Stimulated activated effector memory CD8-positive, alpha-beta T cell treated with anti-CD3 and anti-CD28 coated beads, Interleukin-12 subunit alpha, Interleukin-12 subunit beta, amount 100 ng/mL, for 72 hours (primary cell): ENCODE measurements at regions not wholly inside any gene's neighbourhood (a gene's known extent, or its start where the extent isn't known, plus 50 kb on each side); places are given as distances from the start of the nearest gene placed in this dataset.
A peak's percentile ranks its signal among the peaks of the same experiment; 100 is the strongest.
"Not testable (repeated sequence)": the region's sequence is repeated elsewhere in the genome, so short reads cannot be mapped to it uniquely, and the experiment has no call there.

ENCODE experiments used
- ATAC-seq: fragments of 150-1000 bp; cut with Tn5 transposase; 2 replicates; pipeline ENCODE4 v1.10.0; 2021
- DNase-seq, 2 donors: peaks; one replicate each; pipeline ENCODE4 v3.0.0; 2021 to 2022; ENCODE audit warnings: low spot score in 2 of 2
- H3K27ac Mint-ChIP-seq: one replicate; pipeline ENCODE4 v1.8.0; 2022; ENCODE audit warnings: mild to moderate bottlenecking, mixed read lengths
- H3K36me3 Mint-ChIP-seq: one replicate; pipeline ENCODE4 v1.8.0; 2022; ENCODE audit warnings: mild to moderate bottlenecking, mixed read lengths
- H3K4me1 Mint-ChIP-seq: one replicate; pipeline ENCODE4 v1.8.0; 2022; ENCODE audit warnings: mixed read lengths
- H3K4me3 Mint-ChIP-seq: one replicate; pipeline ENCODE4 v1.8.0; 2022; ENCODE audit warnings: mild to moderate bottlenecking, mixed read lengths
- H3K9me3 Mint-ChIP-seq: one replicate; pipeline ENCODE4 v1.8.0; 2022; ENCODE audit warnings: mixed read lengths

GRCh38 chr6:18062733-18063132, 59.7 kb downstream of the NHLRC1 start:
- H3K9me3 Mint-ChIP-seq, result no peaks in the 10 kb centered on the region
- H3K27ac Mint-ChIP-seq, result no peak overlapping the region

GRCh38 chr6:18058429-18058828, 64.0 kb downstream of the NHLRC1 start:
- H3K4me1 Mint-ChIP-seq, result no peaks in the 10 kb centered on the region

More at GRCh38 chr6:18062733-18063132, 59.7 kb downstream of the NHLRC1 start:
- H3K4me1 Mint-ChIP-seq, result no peaks in the 10 kb centered on the region
- ATAC-seq (no peak), DNase-seq (no peak)
- H3K36me3 Mint-ChIP-seq, result no peaks in the 10 kb centered on the region
- no peak overlapping the region for H3K4me3 Mint-ChIP-seq

GRCh38 chr6:18055714-18056382, 66.6 kb downstream of the NHLRC1 start:
- Mint-ChIP-seq H3K27ac (no peak overlapping the region), H3K9me3 (no peaks in the 10 kb centered on the region), H3K4me3 (no peak overlapping the region), H3K4me1 (no peaks in the 10 kb centered on the region), H3K36me3 (no peaks in the 10 kb centered on the region)
- ATAC-seq (no peak), DNase-seq (no peak)

More at GRCh38 chr6:18058429-18058828, 64.0 kb downstream of the NHLRC1 start:
- no peaks in the 10 kb centered on the region for H3K36me3 Mint-ChIP-seq
- DNase-seq (no peak), ATAC-seq (no peak)
- no peak overlapping the region for H3K4me3 Mint-ChIP-seq
- H3K9me3 Mint-ChIP-seq, result no peaks in the 10 kb centered on the region
- H3K27ac Mint-ChIP-seq, result no peak overlapping the region

- no peak for DNase-seq
- Mint-ChIP-seq H3K9me3 (no peaks in the 10 kb centered on the region), H3K27ac (no peak overlapping the region), H3K4me1 (no peaks in the 10 kb centered on the region), H3K36me3 (no peaks in the 10 kb centered on the region), H3K4me3 (no peak overlapping the region)
- no peak for ATAC-seq
Measured at GRCh38 chr6:18055098-18055497, 67.4 kb downstream of the NHLRC1 start.

- Mint-ChIP-seq H3K36me3 (no peaks in the 10 kb centered on the region), H3K4me1 (peaks cover 4% of the 10 kb centered on the region), H3K27ac (no peak overlapping the region), H3K4me3 (no peak overlapping the region), H3K9me3 (no peaks in the 10 kb centered on the region)
- DNase-seq (no peak), ATAC-seq (no peak)
Measured at GRCh38 chr6:18053555-18054445, 66.4 kb upstream of the KIF13A start.

- Mint-ChIP-seq H3K4me3 (no peak overlapping the region), H3K4me1 (peaks cover 8% of the 10 kb centered on the region), H3K27ac (no peak overlapping the region), H3K36me3 (no peaks in the 10 kb centered on the region), H3K9me3 (no peaks in the 10 kb centered on the region)
- DNase-seq, result peak in 1 of 2 donors; percentile 1
- no peak for ATAC-seq
Measured at GRCh38 chr6:18053078-18053477, 65.6 kb upstream of the KIF13A start.

- DNase-seq, result no peak
- Mint-ChIP-seq H3K9me3 (no peaks in the 10 kb centered on the region), H3K4me1 (peaks cover 8% of the 10 kb centered on the region), H3K27ac (no peak overlapping the region), H3K36me3 (no peaks in the 10 kb centered on the region), H3K4me3 (no peak overlapping the region)
- no peak for ATAC-seq
Measured at GRCh38 chr6:18049646-18050045, 62.2 kb upstream of the KIF13A start.

GRCh38 chr6:18048953-18049630, 61.7 kb upstream of the KIF13A start:
- H3K27ac Mint-ChIP-seq, result no peak overlapping the region
- no peaks in the 10 kb centered on the region for H3K9me3 Mint-ChIP-seq
- H3K4me1 Mint-ChIP-seq, result peaks cover 8% of the 10 kb centered on the region
- H3K4me3 Mint-ChIP-seq, result no peak overlapping the region
- ATAC-seq (no peak), DNase-seq (no peak)
- no peaks in the 10 kb centered on the region for H3K36me3 Mint-ChIP-seq

GRCh38 chr6:18047406-18047805, 60.0 kb upstream of the KIF13A start:
- Mint-ChIP-seq H3K9me3 (no peaks in the 10 kb centered on the region), H3K36me3 (no peaks in the 10 kb centered on the region), H3K27ac (no peak overlapping the region), H3K4me1 (peaks cover 8% of the 10 kb centered on the region), H3K4me3 (no peak overlapping the region)
- ATAC-seq, result no peak
- DNase-seq, result no peak

- ATAC-seq (no peak), DNase-seq (no peak)
- Mint-ChIP-seq H3K4me1 (peaks cover 8% of the 10 kb centered on the region), H3K36me3 (no peaks in the 10 kb centered on the region), H3K4me3 (no peak overlapping the region), H3K27ac (no peak overlapping the region), H3K9me3 (no peaks in the 10 kb centered on the region)
Measured at GRCh38 chr6:18045507-18045906, 58.1 kb upstream of the KIF13A start.

GRCh38 chr6:18044108-18044783, 56.8 kb upstream of the KIF13A start:
- Mint-ChIP-seq H3K4me1 (peaks cover 8% of the 10 kb centered on the region), H3K27ac (no peak overlapping the region), H3K9me3 (no peaks in the 10 kb centered on the region), H3K36me3 (no peaks in the 10 kb centered on the region), H3K4me3 (no peak overlapping the region)
- DNase-seq, result no peak
- no peak for ATAC-seq

GRCh38 chr6:18042536-18043145, 55.2 kb upstream of the KIF13A start:
- DNase-seq (no peak), ATAC-seq (peak; percentile 47)
- H3K4me3 Mint-ChIP-seq, result no peak overlapping the region
- peak overlapping the region; percentile 67 for H3K27ac Mint-ChIP-seq
- no peaks in the 10 kb centered on the region for H3K36me3 Mint-ChIP-seq
- H3K4me1 Mint-ChIP-seq, result no peaks in the 10 kb centered on the region
- H3K9me3 Mint-ChIP-seq, result no peaks in the 10 kb centered on the region

GRCh38 chr6:18039481-18039880, 52.0 kb upstream of the KIF13A start:
- Mint-ChIP-seq H3K9me3 (no peaks in the 10 kb centered on the region), H3K36me3 (no peaks in the 10 kb centered on the region), H3K27ac (no peak overlapping the region), H3K4me3 (no peak overlapping the region), H3K4me1 (no peaks in the 10 kb centered on the region)
- DNase-seq (no peak), ATAC-seq (no peak)

- ATAC-seq, H3K27ac Mint-ChIP-seq, H3K36me3 Mint-ChIP-seq, DNase-seq, H3K4me1 Mint-ChIP-seq, H3K9me3 Mint-ChIP-seq, H3K4me3 Mint-ChIP-seq: not testable (repeated sequence)
Measured at GRCh38 chr6:18038235-18038634, 50.8 kb upstream of the KIF13A start.
